H1 (cell line): ENCODE measurements at regions not wholly inside any gene's neighbourhood (a gene's known extent, or its start where the extent isn't known, plus 50 kb on each side); places are given as distances from the start of the nearest gene placed in this dataset.
A peak's percentile ranks its signal among the peaks of the same experiment; 100 is the strongest.

ENCODE experiments used
- CTCF ChIA-PET: fragments of 300-600 bp; sonication (Branson Sonifier 250); formaldehyde crosslinking; loops from one replicate; lab custom pipeline; 2021; ENCODE audit not compliant: partially characterized antibody; lab: Charles Lee
- POLR2A ChIA-PET: fragments of 300-600 bp; sonication (Branson Sonifier 250); formaldehyde crosslinking; loops from one replicate; lab custom pipeline; 2021; ENCODE audit warnings: inconsistent platforms; ENCODE audit not compliant: partially characterized antibody; lab: Charles Lee
- DNase-seq, 2 experiments: peaks; one replicate each; pipeline versions ENCODE4 v3.0.0 to v3.0.0-alpha.2; 2010 to 2022; ENCODE audit warnings: low spot score in 2 of 2, low read depth in 1 of 2, mixed read lengths in 1 of 2
- FAIRE-seq: peaks from 2 replicates; lab custom pipeline; 2011; peaks lifted over from hg19 to GRCh38; lab: Jason Lieb, UNC
- H2AFZ ChIP-seq: 2 replicates; pipeline ENCODE4 v1.8.1; 2012; ENCODE audit warnings: low read length, inconsistent platforms
- H2AK5ac ChIP-seq: 2 replicates; pipeline ENCODE4 v1.6.1; 2013; ENCODE audit warnings: low read depth, low read length
- H2BK120ac ChIP-seq: replicated peaks from 2 replicates; pipeline ENCODE3; 2013; ENCODE audit warnings: low read depth, low read length, inconsistent platforms
- H2BK12ac ChIP-seq: 2 replicates; pipeline ENCODE4 v1.6.1; 2013; ENCODE audit warnings: low read depth, low read length
- H2BK15ac ChIP-seq: 2 replicates; pipeline ENCODE4 v1.6.1; 2013; ENCODE audit warnings: low read length
- H2BK20ac ChIP-seq: 2 replicates; pipeline ENCODE4 v1.6.1; 2013; ENCODE audit warnings: low read length
- H2BK5ac ChIP-seq: 2 replicates; pipeline ENCODE4 v1.6.1; 2013; ENCODE audit warnings: low read depth, low read length
- H3K14ac ChIP-seq: 2 replicates; pipeline ENCODE4 v1.6.1; 2013; ENCODE audit warnings: inconsistent platforms; ENCODE audit not compliant: insufficient read length
- H3K18ac ChIP-seq: 2 replicates; pipeline ENCODE4 v1.6.1; 2013; ENCODE audit warnings: low read length; ENCODE audit errors: extremely low read depth
- H3K23ac ChIP-seq: 2 replicates; pipeline ENCODE4 v1.6.1; 2013; ENCODE audit warnings: inconsistent platforms; ENCODE audit not compliant: insufficient read length
- H3K23me2 ChIP-seq: 2 replicates; pipeline ENCODE4 v1.6.1; 2013; ENCODE audit warnings: low read depth, low read length
- H3K27ac ChIP-seq: 2 replicates; pipeline ENCODE4 v1.6.1; 2011; ENCODE audit warnings: low read depth, low read length, inconsistent platforms
- H3K27me3 ChIP-seq, 4 experiments: replicated peaks in 1 of 4; 1 replicate in 1 of 4; 2 replicates in 3 of 4; pipeline versions ENCODE4 v1.6.1 to v1.8.1; 2011 to 2013; ENCODE audit warnings: low read length in 3 of 4, mild to moderate bottlenecking in 3 of 4, inconsistent platforms in 2 of 4, mixed read lengths in 2 of 4, moderate library complexity in 1 of 4; ENCODE audit not compliant: control insufficient read depth in 3 of 4, insufficient read depth in 3 of 4; ENCODE audit errors: extremely low read depth in 1 of 4
- H3K36me3 ChIP-seq, 4 experiments: 2 replicates each; pipeline versions ENCODE4 v1.6.1 to v1.8.1; 2011 to 2013; ENCODE audit warnings: mild to moderate bottlenecking in 4 of 4, low read length in 3 of 4, moderate library complexity in 2 of 4, control low read depth in 1 of 4, inconsistent platforms in 1 of 4; ENCODE audit not compliant: insufficient read depth in 4 of 4, control insufficient read depth in 2 of 4
- H3K4ac ChIP-seq: replicated peaks from 2 replicates; pipeline ENCODE3; 2013; ENCODE audit warnings: low read length, low read depth, mixed read lengths, inconsistent platforms; ENCODE audit not compliant: insufficient read length
- H3K4me1 ChIP-seq, 4 experiments: replicated peaks in 1 of 4; 1 replicate in 1 of 4; 2 replicates in 3 of 4; pipeline versions ENCODE4 v1.6.1 to v1.8.1; 2011 to 2013; ENCODE audit warnings: low read length in 3 of 4, inconsistent platforms in 2 of 4, mixed read lengths in 1 of 4; ENCODE audit not compliant: insufficient read depth in 4 of 4, control insufficient read depth in 3 of 4
- H3K4me2 ChIP-seq, 2 experiments: 2 replicates each; pipeline versions ENCODE4 v1.6.1 to v1.8.1; 2011 to 2013; ENCODE audit warnings: low read depth in 2 of 2, low read length in 2 of 2, control low read depth in 1 of 2, inconsistent platforms in 1 of 2, mild to moderate bottlenecking in 1 of 2; ENCODE audit not compliant: insufficient read depth in 1 of 2
- H3K4me3 ChIP-seq, 4 experiments: fragments of 200-600, 300-600 bp in 1 of 4; sonication (generic), shearing (Covaris generic), sonication (Bioruptor Twin) in 1 of 4; 2 replicates each; pipeline versions ENCODE4 v1.5.1 to v1.8.1; 2011 to 2016; ENCODE audit warnings: low read length in 4 of 4, low read depth in 3 of 4, control low read depth in 2 of 4, inconsistent platforms in 2 of 4, mild to moderate bottlenecking in 2 of 4, mixed read lengths in 1 of 4, moderate library complexity in 1 of 4; ENCODE audit not compliant: insufficient read depth in 2 of 4; ENCODE audit errors: extremely low read depth in 1 of 4
- H3K56ac ChIP-seq: replicated peaks from 2 replicates; pipeline ENCODE3; 2013; ENCODE audit warnings: low read depth, mild to moderate bottlenecking, mixed read lengths, low read length, inconsistent platforms; ENCODE audit not compliant: insufficient read length
- H3K79me1 ChIP-seq: 2 replicates; pipeline ENCODE4 v1.6.1; 2013; ENCODE audit warnings: low read depth, low read length, control low read depth
- H3K79me2 ChIP-seq, 2 experiments: 2 replicates each; pipeline versions ENCODE4 v1.6.1 to v1.8.1; 2012 to 2013; ENCODE audit warnings: low read length in 2 of 2, mild to moderate bottlenecking in 2 of 2, inconsistent platforms in 1 of 2; ENCODE audit not compliant: insufficient read depth in 2 of 2, control insufficient read depth in 1 of 2
- H3K9ac ChIP-seq, 4 experiments: replicated peaks in 1 of 4; 1 replicate in 1 of 4; 2 replicates in 3 of 4; pipeline versions ENCODE4 v1.6.1 to v1.8.1; 2011 to 2013; ENCODE audit warnings: low read depth in 3 of 4, low read length in 3 of 4, control low read depth in 2 of 4, mild to moderate bottlenecking in 2 of 4, moderate library complexity in 2 of 4, inconsistent platforms in 1 of 4; ENCODE audit errors: extremely low read depth in 1 of 4
- H3K9me3 ChIP-seq, 2 experiments: 2 replicates each; pipeline versions ENCODE4 v1.6.1 to v1.8.1; 2012 to 2013; ENCODE audit warnings: mild to moderate bottlenecking in 2 of 2, moderate library complexity in 2 of 2, control low read depth in 1 of 2, inconsistent platforms in 1 of 2, low read depth in 1 of 2, low read length in 1 of 2, mixed read lengths in 1 of 2; ENCODE audit not compliant: insufficient read depth in 2 of 2
- H4K20me1 ChIP-seq, 2 experiments: replicated peaks in 1 of 2; 2 replicates each; pipeline versions ENCODE3 to v1.8.1; 2011 to 2013; ENCODE audit warnings: inconsistent platforms in 2 of 2, low read length in 2 of 2, mild to moderate bottlenecking in 1 of 2; ENCODE audit not compliant: insufficient read depth in 2 of 2, control insufficient read depth in 1 of 2
- H4K5ac ChIP-seq: 2 replicates; pipeline ENCODE4 v1.6.1; 2013; ENCODE audit warnings: low read length, low read depth, mixed read lengths, inconsistent platforms; ENCODE audit not compliant: insufficient read length
- H4K8ac ChIP-seq: 2 replicates; pipeline ENCODE4 v1.8.0; 2013; ENCODE audit warnings: mild to moderate bottlenecking, moderate library complexity, low read length, inconsistent platforms; ENCODE audit not compliant: insufficient read depth; ENCODE audit errors: extremely low read depth
- H4K91ac ChIP-seq: replicated peaks from 2 replicates; pipeline ENCODE3; 2013; ENCODE audit warnings: low read length, mixed read lengths, inconsistent platforms; ENCODE audit not compliant: insufficient read length
- ASH2L ChIP-seq: fragments of 200-600, 300-600 bp; sonication (generic); IDR thresholded peaks from one replicate; pipeline ENCODE4 v1.7.1; 2017; ENCODE audit warnings: low read length
- CHD1 ChIP-seq: IDR thresholded peaks from 2 replicates; pipeline ENCODE4 v1.6.1; 2012; ENCODE audit warnings: low read depth, low read length, improper control_type of control experiment
- EZH2 ChIP-seq: fragments of 200-600 bp; sonication (generic); IDR thresholded peaks from 2 replicates; pipeline ENCODE4 v1.7.1; 2012; ENCODE audit warnings: low read depth, mild to moderate bottlenecking, moderate library complexity, low read length, inconsistent platforms; ENCODE audit not compliant: severe bottlenecking
- GABPA ChIP-seq: IDR thresholded peaks from 2 replicates; pipeline ENCODE4 v1.6.1; 2011; ENCODE audit warnings: mild to moderate bottlenecking, low read length, moderate library complexity, borderline replicate concordance; ENCODE audit not compliant: insufficient read depth
- JUN ChIP-seq: IDR thresholded peaks from 2 replicates; pipeline ENCODE4 v1.6.1; 2011; ENCODE audit warnings: low read depth, mild to moderate bottlenecking, improper control_type of control experiment, low read length
- MAFK ChIP-seq: IDR thresholded peaks from 2 replicates; pipeline ENCODE4 v1.6.1; 2012; ENCODE audit warnings: low read depth, mild to moderate bottlenecking, improper control_type of control experiment, low read length
- RBBP5 ChIP-seq: IDR thresholded peaks from 2 replicates; pipeline ENCODE4 v1.7.1; 2012; ENCODE audit warnings: low read depth, mild to moderate bottlenecking, inconsistent platforms, low read length, moderate library complexity, borderline replicate concordance
- WGBS, 2 experiments: shearing (Covaris generic) in 1 of 2; methylation state at CpG; one replicate each; pipeline versions ENCODE4 v1.1.6 to v1.1.7; 2013 to 2015; ENCODE audit warnings: low lambda C conversion rate in 2 of 2, mixed read lengths in 2 of 2, inconsistent platforms in 1 of 2, low coverage in 1 of 2, missing lambda C conversion rate in 1 of 2; ENCODE audit not compliant: insufficient replicate concordance in 2 of 2, insufficient coverage in 1 of 2, insufficient read length in 1 of 2; ENCODE audit errors: extremely low coverage in 1 of 2, missing lambda C conversion rate in 1 of 2; 5-methylcytosine and 5-hydroxymethylcytosine counted together

DNA sequence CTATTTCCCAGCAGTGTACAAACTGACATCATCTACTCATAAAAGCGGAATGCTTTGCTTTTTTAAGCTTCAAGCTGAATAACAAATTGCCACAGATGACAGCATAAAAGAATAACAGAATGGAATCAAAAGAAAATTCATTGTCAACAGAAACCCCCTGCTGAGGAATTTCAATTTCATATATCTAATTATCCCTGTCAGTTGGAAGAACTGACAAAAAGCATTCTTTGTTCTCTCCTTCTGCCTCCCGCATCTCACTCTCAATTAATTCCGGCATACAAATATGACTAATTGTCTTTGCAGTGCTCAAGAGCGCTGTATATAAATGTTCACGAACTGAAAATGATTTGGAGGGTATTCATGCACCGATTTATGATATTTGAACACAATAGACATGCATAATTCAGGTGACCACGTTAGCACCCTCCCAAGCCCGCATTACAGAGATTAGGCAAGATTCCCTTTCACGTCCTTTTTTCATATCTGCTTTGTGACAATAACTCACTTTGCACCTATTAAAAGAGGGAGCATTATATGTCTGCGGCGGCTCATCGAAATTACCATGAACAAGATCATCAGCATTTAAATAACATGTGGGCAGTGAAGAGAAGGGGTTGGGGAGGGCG is 277.7 kb upstream of the SALL3 start:
- Histone ChIP-seq H3K23me2 (peaks cover 9% of the 10 kb centered on the region; the same call in 1 of the 2 replicates), H2AFZ (no peak overlapping the region), H3K27me3 (no peaks in the 10 kb centered on the region; a peak in 1 of 7 replicates), H3K9ac (no peak overlapping the region), H4K8ac (no peak overlapping the region), H2BK5ac (no peak overlapping the region), H3K4ac (no peak overlapping the region), H2BK20ac (no peak overlapping the region), H3K18ac (no peak overlapping the region), H2BK12ac (no peak overlapping the region), H3K9me3 (no peaks in the 10 kb centered on the region), H2BK15ac (no peak overlapping the region), H3K4me3 (peak overlapping the region in 1 of 4 experiments; percentile 11; a peak in 1 of 8 replicates), H3K79me2 (no peaks in the 10 kb centered on the region), H2BK120ac (no peak overlapping the region), H4K5ac (no peak overlapping the region), H3K79me1 (no peaks in the 10 kb centered on the region), H3K23ac (no peak overlapping the region), H2AK5ac (no peak overlapping the region), H3K36me3 (no peaks in the 10 kb centered on the region), H3K4me2 (peak overlapping the region; percentile 36; a peak in 1 of 4 replicates), H3K27ac (no peak overlapping the region), H4K91ac (no peak overlapping the region), H3K4me1 (peaks cover 0 to 12% (median 5%) of the 10 kb centered on the region in 4 experiments; a peak in 6 of 7 replicates), H3K56ac (no peak overlapping the region), H4K20me1 (peaks cover 0 to 6% of the 10 kb centered on the region in 2 experiments), H3K14ac (no peak overlapping the region)
- DNase-seq (no peak), FAIRE-seq (no peak)
- ChIA-PET POLR2A (no interaction called here), CTCF (no interaction called here)
- TF ChIP-seq JUN: no peak
- no peak for TF ChIP-seq MAFK
- TF ChIP-seq ASH2L: no peak
- TF ChIP-seq CHD1: no peak
- no peak for TF ChIP-seq EZH2
- no peak for TF ChIP-seq RBBP5
- TF ChIP-seq GABPA: no peak
- 72% methylated on average over 13 of the region's 13 CpGs; no CpG with 5 or more reads in 1 of the 2 experiments for WGBS, 2 experiments
